ENCODE measurements at regions not wholly inside any gene's neighbourhood (a gene's known extent, or its start where the extent isn't known, plus 50 kb on each side); places are given as distances from the start of the nearest gene placed in this dataset.

DNA sequence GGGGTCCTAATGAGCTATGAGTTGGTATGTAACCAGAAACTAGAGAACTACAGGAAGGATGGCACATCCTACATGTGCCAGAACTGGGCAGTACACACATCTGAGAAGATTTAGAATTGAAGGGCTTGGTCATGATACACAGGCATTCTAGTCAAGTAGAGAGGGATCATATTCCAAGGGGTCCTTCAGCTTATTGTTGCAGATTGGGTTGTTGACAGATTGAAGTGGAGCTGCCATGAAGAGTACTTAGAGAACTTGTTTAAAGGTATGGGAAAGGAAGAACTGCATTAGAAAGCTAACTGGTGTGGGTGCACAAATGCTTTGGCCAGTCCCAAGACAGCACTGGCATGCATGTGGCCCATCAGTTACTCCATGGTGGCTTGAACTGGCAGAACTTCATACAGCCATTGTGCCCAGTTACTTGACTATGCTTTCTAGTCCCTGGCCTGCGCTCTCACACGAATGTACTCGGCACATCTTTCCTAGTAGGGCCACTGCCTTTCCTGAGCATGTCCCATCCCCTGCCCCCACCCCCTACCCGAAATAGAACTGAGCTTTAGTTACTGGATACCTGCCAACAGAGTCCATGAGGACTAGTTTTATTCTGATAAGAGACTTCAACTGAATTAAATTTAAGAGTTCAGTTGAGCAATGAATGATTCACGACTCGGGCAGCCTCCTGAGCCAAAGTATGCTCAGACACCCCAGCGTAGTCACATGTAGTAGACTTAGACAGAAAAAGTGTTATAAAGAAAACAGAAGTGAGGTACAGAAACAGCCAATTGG is 64.0 kb downstream of the CCNG2 start:
- TF ChIP-seq, protein P1, sequence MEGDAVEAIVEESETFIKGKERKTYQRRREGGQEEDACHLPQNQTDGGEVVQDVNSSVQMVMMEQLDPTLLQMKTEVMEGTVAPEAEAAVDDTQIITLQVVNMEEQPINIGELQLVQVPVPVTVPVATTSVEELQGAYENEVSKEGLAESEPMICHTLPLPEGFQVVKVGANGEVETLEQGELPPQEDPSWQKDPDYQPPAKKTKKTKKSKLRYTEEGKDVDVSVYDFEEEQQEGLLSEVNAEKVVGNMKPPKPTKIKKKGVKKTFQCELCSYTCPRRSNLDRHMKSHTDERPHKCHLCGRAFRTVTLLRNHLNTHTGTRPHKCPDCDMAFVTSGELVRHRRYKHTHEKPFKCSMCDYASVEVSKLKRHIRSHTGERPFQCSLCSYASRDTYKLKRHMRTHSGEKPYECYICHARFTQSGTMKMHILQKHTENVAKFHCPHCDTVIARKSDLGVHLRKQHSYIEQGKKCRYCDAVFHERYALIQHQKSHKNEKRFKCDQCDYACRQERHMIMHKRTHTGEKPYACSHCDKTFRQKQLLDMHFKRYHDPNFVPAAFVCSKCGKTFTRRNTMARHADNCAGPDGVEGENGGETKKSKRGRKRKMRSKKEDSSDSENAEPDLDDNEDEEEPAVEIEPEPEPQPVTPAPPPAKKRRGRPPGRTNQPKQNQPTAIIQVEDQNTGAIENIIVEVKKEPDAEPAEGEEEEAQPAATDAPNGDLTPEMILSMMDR (IDR thresholded peaks at IDR 0.05; ENCODE audit: extremely low read depth, insufficient read depth, missing control alignments) = no peak
- no peak for DNase-seq (ENCODE audit: low spot score)
- in situ Hi-C loops (cut with MboI; ENCODE audit: low pct_unique_long_range_greater_than_20kb, low sequenced_read_pairs, unreplicated experiment) = loop anchor here (25.0 kb wide), 1 partner anchor 709 kb away; no protein-coding TSS in a partner anchor

DNA sequence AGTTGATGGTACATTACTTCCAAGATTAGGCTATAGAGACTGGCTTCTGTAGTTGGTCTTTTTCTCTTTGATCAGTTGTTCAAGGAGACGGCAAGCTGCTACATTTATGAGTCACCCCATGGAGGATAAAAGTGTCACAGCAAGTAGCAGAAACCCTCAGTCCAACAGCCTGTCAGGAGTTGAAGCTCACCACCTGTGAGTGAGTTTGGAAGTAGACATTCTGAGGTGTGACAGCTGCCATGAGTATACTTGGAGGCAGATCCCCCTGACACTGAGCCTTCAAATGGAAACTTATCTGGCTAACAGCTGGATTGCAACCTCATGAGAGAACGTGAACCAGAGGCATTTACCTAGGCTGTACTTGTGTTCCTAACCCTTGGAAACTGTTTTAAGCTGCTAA is 68.0 kb downstream of the CCNG2 start:
- in situ Hi-C loops (cut with MboI; ENCODE audit: low pct_unique_long_range_greater_than_20kb, low sequenced_read_pairs, unreplicated experiment) = loop anchor here (25.0 kb wide), 1 partner anchor 387 kb away; the partner anchor contains the start of gene CXCL13
- no peak for DNase-seq (ENCODE audit: low spot score)
- TF ChIP-seq, protein P1 (IDR thresholded peaks at IDR 0.05; ENCODE audit: extremely low read depth, insufficient read depth, missing control alignments) = no peak

DNA sequence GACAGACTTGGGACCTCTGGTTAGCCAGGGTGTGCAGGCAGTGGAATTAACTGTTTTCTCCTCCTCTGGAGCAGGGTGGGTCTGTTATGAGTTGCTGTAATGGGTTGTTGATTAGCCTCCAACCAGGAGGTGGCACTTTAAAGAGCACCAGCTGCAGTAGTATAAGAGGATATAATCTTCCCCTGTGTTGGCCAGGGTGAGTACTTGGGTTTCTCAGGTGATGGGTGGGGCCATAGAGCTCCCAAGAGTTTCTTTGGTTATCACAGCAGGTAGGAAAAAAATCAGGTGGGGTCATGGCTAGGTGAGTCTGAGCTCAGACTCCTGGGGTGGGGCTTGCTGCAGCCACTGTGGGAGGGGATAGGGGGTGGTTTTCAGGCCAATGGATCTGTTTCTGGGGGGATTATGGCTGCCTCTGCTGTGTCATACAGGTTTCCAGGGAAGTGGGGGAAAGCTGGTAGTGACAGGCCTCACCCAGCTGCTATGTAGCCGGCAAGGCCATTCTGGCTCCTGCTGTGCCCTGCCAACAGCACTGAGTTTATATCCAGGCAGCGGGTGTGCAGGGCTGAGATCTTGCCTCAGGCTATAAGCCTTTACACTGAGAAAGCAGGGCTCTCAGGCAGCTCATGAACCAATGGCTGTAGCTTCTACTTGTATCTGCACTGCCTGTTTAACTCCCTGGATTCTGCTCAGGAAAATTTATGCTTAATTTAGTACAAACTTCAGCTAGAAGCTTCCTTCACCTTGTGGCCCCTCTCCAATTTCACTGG is 70.1 kb downstream of the CCNG2 start:
- in situ Hi-C loops (cut with MboI; ENCODE audit: low pct_unique_long_range_greater_than_20kb, low sequenced_read_pairs, unreplicated experiment) = loop anchor here (25.0 kb wide), 1 partner anchor 385 kb away; the partner anchor contains the start of gene CXCL13
- TF ChIP-seq, protein P1 (IDR thresholded peaks at IDR 0.05; ENCODE audit: extremely low read depth, insufficient read depth, missing control alignments) = no peak

DNA sequence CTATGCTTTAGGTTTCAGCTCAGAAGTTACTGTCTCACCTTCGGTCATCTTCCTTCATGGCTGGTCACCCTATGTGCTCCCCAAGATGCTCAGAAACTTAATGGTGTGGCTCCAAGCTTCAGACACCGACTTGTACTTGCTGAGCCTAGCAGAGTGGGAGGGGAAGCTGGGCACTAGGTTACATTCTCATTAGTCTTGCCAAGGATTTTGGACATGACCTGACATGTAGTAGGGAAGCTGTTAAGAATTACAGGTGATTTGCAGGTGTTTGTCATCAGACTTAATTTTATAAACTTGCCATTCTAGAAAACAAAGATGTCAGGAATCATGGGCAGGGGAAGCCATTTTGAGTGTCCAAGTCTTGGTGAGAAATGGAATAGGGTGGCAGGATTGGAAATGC is 72.4 kb downstream of the CCNG2 start:
- DNase-seq (ENCODE audit: low spot score) = no peak
- TF ChIP-seq, protein P1 (IDR thresholded peaks at IDR 0.05; ENCODE audit: extremely low read depth, insufficient read depth, missing control alignments) = no peak
- in situ Hi-C loops (cut with MboI; ENCODE audit: low pct_unique_long_range_greater_than_20kb, low sequenced_read_pairs, unreplicated experiment) = loop anchor here (25.0 kb wide), 1 partner anchor 383 kb away; the partner anchor contains the start of gene CXCL13

More for the DNA sequence above, 70.1 kb downstream of the CCNG2 start:
- DNase-seq (ENCODE audit: low spot score) = no peak

DNA sequence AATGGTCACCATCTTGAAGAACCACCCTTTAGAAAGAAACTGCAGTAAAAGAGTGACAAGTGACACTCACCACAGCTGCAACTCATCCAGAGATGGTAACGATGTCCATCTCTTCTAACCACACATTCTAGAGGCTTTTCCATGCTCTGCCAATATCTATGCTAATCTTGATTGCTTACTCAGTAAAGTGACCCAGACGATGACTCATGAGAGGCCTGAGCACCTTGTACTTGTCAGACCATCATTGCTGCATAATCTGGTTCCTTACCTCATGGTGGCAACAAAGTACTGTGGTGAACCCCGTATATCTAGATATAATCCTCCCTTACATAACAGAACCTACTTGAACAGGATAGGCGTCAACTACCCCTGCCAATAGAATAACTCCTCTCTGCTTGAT is 75.6 kb downstream of the CCNG2 start:
- DNase-seq (ENCODE audit: low spot score) = no peak
- TF ChIP-seq, protein P1 (IDR thresholded peaks at IDR 0.05; ENCODE audit: extremely low read depth, insufficient read depth, missing control alignments) = no peak
- in situ Hi-C loops (cut with MboI; ENCODE audit: low pct_unique_long_range_greater_than_20kb, low sequenced_read_pairs, unreplicated experiment) = loop anchor here (25.0 kb wide), 1 partner anchor 380 kb away; the partner anchor contains the start of gene CXCL13

DNA sequence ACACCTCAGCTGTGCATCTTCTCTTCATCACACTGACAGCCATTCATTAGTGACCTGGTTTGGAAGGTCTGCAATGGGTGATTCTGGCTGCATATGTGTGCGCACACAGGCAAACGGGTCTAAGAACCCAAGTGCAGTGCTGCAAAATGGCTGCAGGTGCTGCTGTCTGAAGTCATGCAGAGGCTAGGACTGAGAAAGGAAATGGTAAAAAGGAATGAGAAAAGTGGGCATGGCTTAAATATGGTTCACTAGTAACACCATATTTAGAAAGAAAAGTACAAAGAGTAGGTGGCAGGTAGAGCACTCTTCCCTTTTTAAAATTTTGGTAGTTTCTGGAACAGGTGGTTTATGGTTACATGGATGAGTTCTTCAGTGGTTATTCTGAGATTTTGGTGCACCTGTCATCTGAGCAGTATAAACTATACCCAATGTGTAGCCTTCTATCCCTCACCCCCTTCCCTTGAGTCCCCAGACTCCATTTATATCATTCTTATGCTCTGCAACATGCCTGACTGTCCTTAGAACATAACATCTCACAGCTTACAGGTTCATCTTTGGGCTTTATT is 78.4 kb downstream of the CCNG2 start:
- no peak for DNase-seq (ENCODE audit: low spot score)
- in situ Hi-C loops (cut with MboI; ENCODE audit: low pct_unique_long_range_greater_than_20kb, low sequenced_read_pairs, unreplicated experiment) = loop anchor here (5.0 to 25.0 kb wide), 2 partner anchors 122 to 377 kb away; partner anchors contain the start of gene CXCL13
- TF ChIP-seq, protein P1 (IDR thresholded peaks at IDR 0.05; ENCODE audit: extremely low read depth, insufficient read depth, missing control alignments) = no peak
